CD4-positive, alpha-beta T cell treated with Interleukin-15 for 1 hour (primary cell): ENCODE measurements at regions not wholly inside any gene's neighbourhood (a gene's known extent, or its start where the extent isn't known, plus 50 kb on each side); places are given as distances from the start of the nearest gene placed in this dataset.

Experiments
- DNase-seq: peaks from one replicate; pipeline ENCODE4 v3.0.0-alpha.2; 2020

GRCh38 chr13:59178344-59178743 lies 985.4 kb downstream of the DIAPH3 start:
- no peak for DNase-seq

- DNase-seq: no peak
Observed at GRCh38 chr13:59182241-59182640, 981.5 kb downstream of the DIAPH3 start.

GRCh38 chr13:59197397-59197796 lies 966.3 kb downstream of the DIAPH3 start:
- no peak for DNase-seq

DNA sequence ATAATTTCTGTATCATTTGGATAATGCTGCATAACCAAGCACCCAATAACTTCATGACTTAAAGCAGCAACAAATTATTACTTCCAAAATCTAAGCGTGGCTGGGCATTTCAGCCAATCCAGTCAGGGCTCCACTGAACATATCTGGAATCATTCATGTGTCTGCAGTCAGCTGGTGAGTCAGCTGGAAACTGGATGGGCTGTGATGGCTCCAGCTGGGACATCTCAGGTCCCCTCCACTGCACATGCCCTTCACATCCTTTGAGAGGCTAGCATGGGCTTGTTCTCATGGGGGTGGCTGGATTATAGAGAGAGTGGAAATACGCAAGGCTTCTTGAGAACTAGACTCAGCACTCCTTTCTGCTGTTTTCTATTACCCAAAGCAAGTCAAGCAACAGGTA lies 961.9 kb downstream of the DIAPH3 start:
- no peak for DNase-seq

DNA sequence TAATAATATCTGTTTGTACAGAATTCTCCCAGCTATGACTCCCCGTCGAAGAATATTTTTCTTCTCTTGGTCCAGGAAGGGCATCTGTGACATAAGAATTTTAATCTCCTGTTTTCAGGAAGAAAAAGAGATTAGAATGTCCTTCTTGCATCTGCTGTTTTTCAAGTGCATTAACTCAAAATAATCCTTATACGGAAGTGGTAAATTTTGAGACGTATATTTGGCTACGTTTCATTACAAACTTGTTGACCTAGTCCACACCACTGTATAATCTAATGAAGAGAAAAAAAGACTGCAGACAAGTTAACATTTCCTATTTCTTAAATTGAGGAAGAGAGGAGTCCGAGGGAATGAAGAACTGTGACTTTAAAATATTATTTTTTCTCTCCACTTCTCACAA lies 959.9 kb downstream of the DIAPH3 start:
- no peak for DNase-seq

DNA sequence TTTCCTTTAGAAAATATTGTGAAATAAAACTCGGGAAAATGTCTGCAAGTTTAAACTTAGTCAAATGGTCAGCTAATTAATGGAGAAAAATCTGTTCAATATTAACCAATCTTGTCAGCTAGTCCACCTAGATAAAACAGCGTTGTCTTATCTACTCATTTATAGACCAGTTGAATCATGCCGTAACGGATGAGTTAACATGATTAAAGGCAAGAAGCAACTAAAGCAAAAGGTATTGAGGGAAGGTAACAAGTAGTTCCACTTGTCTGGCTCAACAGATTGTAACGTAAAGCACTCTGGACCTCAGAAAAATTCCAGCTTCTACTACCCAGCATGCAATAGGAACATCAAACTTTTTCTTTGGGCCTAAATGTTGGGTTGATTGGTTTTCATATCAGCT lies 958.2 kb downstream of the DIAPH3 start:
- DNase-seq: no peak

DNA sequence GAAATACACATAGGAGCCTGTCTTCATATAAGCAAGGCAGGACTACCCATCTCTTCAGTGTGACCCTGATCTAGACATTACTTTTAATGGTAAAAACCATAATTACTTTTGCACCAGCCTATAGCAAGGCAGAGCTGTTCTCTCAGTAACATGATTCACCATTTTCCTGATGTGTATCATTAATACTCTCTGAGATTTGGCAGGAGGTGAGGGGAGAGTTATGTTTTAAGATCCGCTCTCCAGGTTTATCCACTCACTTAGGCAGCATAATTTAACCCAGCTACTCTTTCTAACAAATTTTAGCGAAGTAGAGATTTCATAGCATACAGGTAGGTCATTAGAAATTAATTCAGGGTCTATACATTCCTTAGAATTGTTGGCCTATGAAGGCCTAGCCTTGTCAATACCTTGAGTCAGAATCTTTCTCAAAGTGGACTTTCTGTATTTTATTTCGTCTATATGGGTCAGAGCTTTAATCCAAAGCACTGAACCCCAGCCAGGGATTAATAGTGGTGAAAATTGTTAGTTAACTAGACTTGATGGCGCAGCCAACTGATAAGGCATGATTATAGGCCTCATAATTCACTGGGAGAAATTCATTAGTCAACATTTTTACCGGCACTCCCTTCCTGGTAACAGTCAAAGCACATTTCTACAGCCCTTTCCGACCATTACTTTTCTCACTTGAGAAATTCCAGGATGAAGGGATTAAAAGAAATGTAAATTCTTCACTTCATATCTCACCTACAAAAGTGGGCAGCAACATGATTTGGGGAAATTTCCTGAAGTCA lies 955.1 kb downstream of the DIAPH3 start:
- DNase-seq: no peak

GRCh38 chr13:59210543-59210942 lies 953.2 kb downstream of the DIAPH3 start:
- no peak for DNase-seq

DNA sequence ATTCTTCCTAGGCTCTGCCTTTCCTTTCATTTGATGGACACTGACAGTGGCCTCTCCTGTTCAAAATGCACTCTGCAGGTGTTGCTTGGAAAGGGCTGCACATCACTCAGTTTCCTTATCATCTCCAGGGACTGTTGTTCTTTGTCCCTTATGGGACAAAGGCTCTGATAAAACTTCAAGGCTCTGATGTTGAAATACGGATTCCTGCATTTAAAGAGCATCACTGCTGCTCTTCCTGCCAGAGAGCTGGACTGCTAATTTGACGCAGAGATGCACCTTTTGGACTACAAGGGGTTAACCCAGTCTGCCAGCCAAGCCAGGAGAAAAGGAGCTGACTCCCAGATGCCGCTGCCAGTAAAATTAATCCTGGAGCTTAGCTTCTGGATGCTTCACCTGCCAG lies 952.1 kb downstream of the DIAPH3 start:
- DNase-seq: no peak

- no peak for DNase-seq
Observed at GRCh38 chr13:59229401-59229800, 934.3 kb downstream of the DIAPH3 start.

DNA sequence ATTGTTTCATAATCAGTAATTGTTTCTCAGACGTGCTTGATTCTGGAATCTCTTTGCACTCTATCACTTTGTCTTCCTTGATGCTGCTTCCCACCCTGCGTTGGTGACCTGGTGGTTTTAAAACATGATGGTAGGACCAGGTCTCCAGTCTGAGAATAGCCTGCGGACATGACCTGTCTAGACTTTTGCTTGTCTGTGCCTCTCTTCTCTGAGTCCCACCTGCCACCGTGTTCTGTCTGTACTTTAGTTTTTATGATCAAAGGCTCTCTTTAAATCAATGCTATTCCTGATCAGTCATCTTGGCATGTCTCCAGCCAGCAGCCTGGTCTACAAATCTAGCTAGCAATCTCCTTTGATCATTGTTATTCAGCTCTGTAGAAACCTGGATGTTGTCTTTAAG lies 933.9 kb downstream of the DIAPH3 start:
- no peak for DNase-seq

GRCh38 chr13:59230484-59231264 lies 933.1 kb downstream of the DIAPH3 start:
- no peak for DNase-seq

GRCh38 chr13:59236309-59236919 lies 927.3 kb downstream of the DIAPH3 start:
- DNase-seq: no peak

GRCh38 chr13:59236944-59237343 lies 926.8 kb downstream of the DIAPH3 start:
- no peak for DNase-seq

DNA sequence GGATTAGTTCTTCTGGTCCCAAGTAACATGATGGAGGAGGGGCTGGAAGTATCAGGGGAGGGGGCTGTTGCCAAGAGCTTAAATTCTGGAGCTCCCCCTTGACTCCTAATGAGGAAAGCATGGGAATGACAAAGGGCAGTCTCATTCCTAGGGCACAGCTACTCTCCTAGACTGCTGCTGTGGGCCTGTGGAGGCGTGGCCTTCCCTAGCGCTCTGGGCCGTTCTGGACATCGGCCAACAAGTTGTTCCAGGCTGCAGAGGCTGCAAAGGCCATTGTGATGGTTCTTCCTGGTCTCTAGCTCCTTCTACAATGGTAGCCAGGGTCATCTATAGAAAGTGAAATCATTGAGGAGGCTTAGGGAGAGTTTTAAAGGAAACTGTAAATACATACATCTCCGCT lies 916.6 kb downstream of the DIAPH3 start:
- no peak for DNase-seq

DNA sequence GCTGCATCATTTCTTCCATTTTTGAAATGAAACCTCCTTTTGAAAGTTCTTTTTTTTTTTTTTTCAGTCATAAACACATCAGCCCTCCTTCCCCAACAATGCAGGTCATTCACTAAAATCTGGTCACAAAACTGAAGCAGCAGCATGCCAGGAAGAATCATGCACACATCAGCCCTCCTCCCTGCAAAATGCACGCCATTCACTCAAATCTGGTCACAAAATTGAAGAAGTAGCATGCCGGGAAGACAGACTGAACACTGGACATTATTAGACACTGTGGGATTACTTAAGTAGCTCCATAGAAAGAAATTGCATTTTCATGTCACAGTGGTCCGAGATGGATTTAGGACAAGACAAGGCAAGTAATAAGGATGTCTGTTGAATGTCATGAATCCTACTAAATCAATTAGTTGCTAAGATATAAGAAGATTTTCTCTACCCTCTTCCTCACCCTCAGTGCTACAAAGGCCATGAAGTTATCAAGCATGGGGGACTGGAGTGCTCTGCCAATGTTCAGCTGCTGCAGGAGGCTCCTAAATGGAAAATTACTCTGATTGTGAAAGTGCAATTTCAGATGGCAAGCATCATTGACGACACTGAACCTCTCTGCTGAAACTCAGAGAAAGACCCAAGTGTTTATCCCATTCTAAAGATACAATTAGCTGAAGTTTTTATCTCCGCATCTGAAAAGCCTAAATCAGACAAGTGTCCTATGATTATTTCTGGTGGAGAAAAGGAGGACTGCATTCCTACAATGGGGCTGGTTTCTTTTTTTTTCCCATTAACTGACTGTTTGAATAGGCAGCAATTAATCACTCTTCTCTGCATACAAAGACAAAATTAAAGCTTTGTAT lies 913.2 kb downstream of the DIAPH3 start:
- no peak for DNase-seq

DNA sequence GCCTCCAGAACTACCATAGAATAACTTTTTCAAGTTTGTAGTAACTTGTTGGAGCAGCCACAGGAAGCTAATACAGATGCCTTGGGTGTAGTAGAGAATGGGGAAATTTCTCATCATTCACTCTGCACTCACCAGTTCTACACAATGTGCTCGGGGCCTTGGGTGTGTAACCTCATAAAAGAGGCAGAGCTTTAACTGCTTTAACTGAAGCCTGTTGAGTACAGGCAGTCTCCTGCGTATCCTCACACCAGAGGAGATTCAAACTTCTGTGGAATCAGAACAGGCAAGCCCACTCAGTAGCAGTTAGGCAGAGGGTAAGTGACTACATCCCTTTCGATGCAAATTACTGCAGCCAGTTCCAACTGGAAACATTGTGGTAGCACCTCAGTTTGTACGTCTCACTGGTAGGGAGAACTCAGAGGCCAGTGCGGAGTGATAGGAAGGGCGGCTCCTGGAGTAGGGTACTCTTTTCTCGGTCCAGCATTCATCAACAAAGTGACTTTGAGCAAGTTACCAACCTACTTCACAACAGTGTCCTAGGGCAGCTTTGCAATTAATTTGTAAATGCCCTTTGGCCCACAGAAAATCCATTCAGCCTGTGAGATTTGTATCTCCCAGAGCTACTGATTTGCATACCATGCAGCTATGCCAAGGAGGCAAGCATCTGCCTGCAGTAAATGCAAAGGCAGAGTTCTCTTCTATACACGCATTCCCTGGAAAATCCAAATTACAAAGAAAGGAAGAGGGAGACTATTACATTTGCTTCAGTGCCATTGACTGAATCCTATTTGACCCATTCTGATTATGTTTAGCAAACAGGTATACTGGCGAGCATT lies 904.3 kb downstream of the DIAPH3 start:
- no peak for DNase-seq

DNA sequence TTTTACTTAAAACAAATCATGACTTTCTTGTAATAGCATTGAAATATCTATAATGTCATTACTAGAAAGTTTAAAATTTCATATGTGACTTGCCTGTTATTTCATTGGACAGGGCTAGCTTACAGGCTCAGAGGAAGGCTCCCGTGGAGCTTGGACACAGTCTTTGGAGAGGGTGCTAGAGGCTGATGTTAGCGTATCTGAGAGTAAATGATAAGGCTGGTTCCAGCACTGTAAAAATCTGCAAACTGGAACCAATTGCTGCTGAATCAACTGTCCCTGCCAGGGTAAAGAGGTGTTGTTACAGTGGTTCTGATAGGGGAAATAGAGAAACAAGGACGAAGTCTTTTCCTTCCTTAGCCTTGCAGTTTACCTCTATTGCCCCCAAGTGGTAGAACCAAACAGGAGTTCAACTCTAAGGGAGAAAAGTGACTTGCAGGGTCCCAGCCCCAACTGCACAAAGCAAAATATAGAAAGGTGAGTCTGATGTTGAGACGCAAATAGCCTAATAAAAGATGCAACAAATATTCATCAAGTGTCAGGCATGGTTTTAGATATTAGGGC lies 901.7 kb downstream of the DIAPH3 start:
- no peak for DNase-seq

DNA sequence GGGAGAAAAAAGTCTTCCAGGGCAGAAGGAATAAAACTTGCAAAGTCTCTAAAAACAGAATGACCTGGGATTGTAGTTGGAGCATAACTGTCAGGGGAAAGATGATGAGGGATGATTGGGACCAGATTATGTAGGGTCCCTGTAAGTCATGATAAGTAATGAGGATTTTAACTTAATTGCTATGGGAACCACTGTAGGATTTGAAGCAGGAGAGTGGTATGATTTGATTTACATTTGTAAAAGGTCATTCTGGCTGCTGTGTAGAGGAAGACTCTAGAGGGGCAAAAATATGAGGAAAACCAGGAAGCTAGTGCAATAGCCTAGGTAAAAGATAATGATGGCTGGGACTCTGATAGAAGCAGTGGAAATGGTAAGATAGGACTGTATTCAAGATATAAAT lies 900.2 kb downstream of the DIAPH3 start:
- no peak for DNase-seq

DNA sequence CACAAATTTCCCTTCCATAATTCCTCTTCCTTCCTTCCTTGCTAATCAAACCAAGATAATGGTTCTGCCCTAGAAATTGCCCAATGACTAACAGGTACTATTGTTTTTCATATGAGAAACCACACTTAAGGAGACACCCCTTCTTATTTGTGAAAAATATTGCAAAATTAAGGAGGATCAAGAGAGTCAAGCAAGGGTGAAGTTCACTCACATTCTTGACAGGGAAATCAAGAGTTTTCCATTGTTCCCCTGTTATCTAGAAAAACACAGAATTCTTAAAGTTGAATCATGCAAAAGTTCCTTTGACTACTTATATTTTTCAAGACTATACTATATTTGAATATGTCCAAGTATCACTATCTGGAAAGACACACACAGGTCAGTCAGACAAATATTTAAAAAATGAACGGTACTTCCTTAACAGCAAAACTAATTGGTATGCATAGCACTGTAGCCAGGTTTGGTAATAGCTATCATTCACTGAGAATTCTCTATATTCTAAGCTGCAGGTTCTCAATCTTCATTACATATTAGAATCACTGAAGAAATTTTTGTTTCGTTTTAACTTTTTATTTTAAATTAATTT lies 897.2 kb downstream of the DIAPH3 start:
- no peak for DNase-seq

DNA sequence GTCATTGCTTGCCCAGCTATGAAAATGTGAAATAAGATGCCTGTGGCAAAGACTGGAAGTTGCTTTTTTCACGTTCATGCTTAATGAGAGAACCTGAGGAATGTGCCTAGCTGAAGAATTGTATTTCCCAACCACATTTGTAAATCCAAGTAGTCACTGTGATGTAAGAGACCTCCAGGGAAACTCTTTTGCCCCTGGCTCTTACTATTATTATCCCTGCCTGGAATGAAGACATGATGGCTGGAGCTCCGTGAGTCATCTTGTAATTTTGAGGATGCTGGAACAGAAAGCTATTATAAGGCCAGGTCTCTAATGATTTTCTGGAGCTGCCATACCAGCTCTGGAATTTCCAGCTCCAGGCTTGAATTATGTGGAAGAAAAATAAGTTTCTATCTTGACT lies 894.3 kb downstream of the DIAPH3 start:
- no peak for DNase-seq
